B cell (primary cell): ENCODE measurements at regions not wholly inside any gene's neighbourhood (a gene's known extent, or its start where the extent isn't known, plus 50 kb on each side); places are given as distances from the start of the nearest gene placed in this dataset.

Source experiments
- ATAC-seq: fragments of 200-7000 bp; cut with Tn5 transposase; one replicate; pipeline ENCODE4 v1.10.0; 2021; ENCODE audit warnings: low read depth, mild to moderate bottlenecking, moderate number of reproducible peaks, moderate library complexity
- CTCF ChIA-PET: fragments of 350-600 bp; sonication (Branson Sonifier 250); formaldehyde crosslinking; loops from one replicate; lab custom pipeline; 2021; ENCODE audit warnings: antibody characterized with exemption, inconsistent platforms; lab: Charles Lee
- POLR2A ChIA-PET: fragments of 350-600 bp; sonication (Branson Sonifier 250); formaldehyde crosslinking; loops from one replicate; lab custom pipeline; 2021; ENCODE audit warnings: antibody characterized with exemption; lab: Charles Lee
- DNase-seq: peaks from one replicate; pipeline ENCODE4 v3.0.0; 2013
- H2AFZ ChIP-seq: 2 replicates; pipeline ENCODE4 v1.6.1; 2012; ENCODE audit warnings: mild to moderate bottlenecking, low read depth, low read length; ENCODE audit not compliant: insufficient read depth, poor library complexity, severe bottlenecking
- H3K27ac ChIP-seq, 2 donors: 1 replicate in 1 of 2; 2 replicates in 1 of 2; pipeline ENCODE4 v1.5.1; 2012 to 2013; ENCODE audit warnings: low read length in 2 of 2, mild to moderate bottlenecking in 2 of 2, moderate library complexity in 1 of 2
- H3K27me3 ChIP-seq, 4 experiments: fragments of 200-600 bp in 1 of 4; sonication (generic) in 1 of 4; replicated peaks in 1 of 4; 1 replicate in 2 of 4; 2 replicates in 2 of 4; pipeline versions ENCODE4 v1.6.1 to v1.7.0; 2013 to 2016; ENCODE audit warnings: low read length in 3 of 4, mild to moderate bottlenecking in 2 of 4, mixed read lengths in 1 of 4, moderate library complexity in 1 of 4; ENCODE audit not compliant: insufficient read depth in 4 of 4, control insufficient read depth in 3 of 4; ENCODE audit errors: control extremely low read depth in 1 of 4
- H3K36me3 ChIP-seq, 2 experiments: replicated peaks in 1 of 2; 1 replicate in 1 of 2; 2 replicates in 1 of 2; pipeline versions ENCODE4 v1.6.1 to v1.7.1; 2013; ENCODE audit warnings: low read length in 1 of 2; ENCODE audit not compliant: insufficient read depth in 2 of 2, control insufficient read depth in 1 of 2; ENCODE audit errors: control extremely low read depth in 1 of 2, extremely low read depth in 1 of 2
- H3K4me1 ChIP-seq, 2 donors: fragments of 200-600 bp in 1 of 2; sonication (generic) in 1 of 2; 1 replicate in 1 of 2; 2 replicates in 1 of 2; pipeline versions ENCODE4 v1.5.1 to v1.6.1; 2013 to 2017; ENCODE audit warnings: low read length in 2 of 2; ENCODE audit not compliant: control insufficient read depth in 2 of 2, insufficient read depth in 2 of 2
- H3K4me2 ChIP-seq: replicated peaks from 2 replicates; pipeline ENCODE3; 2012; ENCODE audit warnings: mild to moderate bottlenecking, low read depth, low read length; ENCODE audit not compliant: poor library complexity, severe bottlenecking
- H3K4me3 ChIP-seq, 5 experiments: fragments of 200-600 bp in 1 of 5; sonication (generic) in 1 of 5; 1 replicate in 3 of 5; 2 replicates in 2 of 5; pipeline versions ENCODE4 v1.5.1 to v1.7.0; 2011 to 2016; ENCODE audit warnings: low read length in 4 of 5, mild to moderate bottlenecking in 4 of 5, low read depth in 2 of 5, control low read depth in 1 of 5, moderate library complexity in 1 of 5; ENCODE audit not compliant: insufficient read depth in 1 of 5; ENCODE audit errors: control extremely low read depth in 1 of 5, extremely low read depth in 1 of 5
- H3K79me2 ChIP-seq: fragments of 200-600 bp; sonication (generic); one replicate; pipeline ENCODE4 v1.6.0; 2016; ENCODE audit warnings: low read length; ENCODE audit not compliant: control insufficient read depth, insufficient read depth
- H3K9ac ChIP-seq: fragments of 200-600 bp; sonication (generic); 2 replicates; pipeline ENCODE4 v1.6.1; 2017; ENCODE audit warnings: mild to moderate bottlenecking, low read length, moderate library complexity
- H3K9me3 ChIP-seq, 3 donors: one replicate each; pipeline versions ENCODE4 v1.6.1 to v1.7.1; 2013; ENCODE audit warnings: low read length in 2 of 3; ENCODE audit not compliant: control insufficient read depth in 2 of 3, insufficient read depth in 1 of 3; ENCODE audit errors: control extremely low read depth in 1 of 3
- H4K20me1 ChIP-seq: 2 replicates; pipeline ENCODE4 v1.6.0; 2012; ENCODE audit warnings: mild to moderate bottlenecking, low read length; ENCODE audit not compliant: insufficient read depth, control insufficient read depth, poor library complexity, severe bottlenecking
- H3K27ac Mint-ChIP-seq: one replicate; pipeline ENCODE4 v1.8.0; 2021; ENCODE audit warnings: mixed read lengths
- H3K27me3 Mint-ChIP-seq: one replicate; pipeline ENCODE4 v1.8.0; 2021; ENCODE audit warnings: mixed read lengths
- H3K4me1 Mint-ChIP-seq: one replicate; pipeline ENCODE4 v1.8.0; 2021; ENCODE audit warnings: mixed read lengths
- H3K4me3 Mint-ChIP-seq: one replicate; pipeline ENCODE4 v1.8.0; 2021; ENCODE audit warnings: mixed read lengths
- H3K9me3 Mint-ChIP-seq: one replicate; pipeline ENCODE4 v1.8.0; 2022; ENCODE audit warnings: mixed read lengths; ENCODE audit not compliant: insufficient read depth
- CTCF ChIP-seq: fragments of 200-600 bp; IDR thresholded peaks from one replicate; pipeline ENCODE4 v1.8.0; 2022; ENCODE audit warnings: antibody characterized with exemption, mild to moderate bottlenecking
- EZH2 ChIP-seq: IDR thresholded peaks from 2 replicates; pipeline ENCODE4 v1.6.1; 2012; ENCODE audit warnings: borderline replicate concordance, low read depth, mild to moderate bottlenecking, moderate library complexity, low read length; ENCODE audit not compliant: insufficient read depth, poor library complexity, severe bottlenecking
- WGBS: methylation state at CpG from one replicate; pipeline ENCODE4 v1.1.5; 2013; ENCODE audit warnings: missing lambda C conversion rate; ENCODE audit not compliant: insufficient coverage; 5-methylcytosine and 5-hydroxymethylcytosine counted together
- intact Hi-C: fragments of 100-400 bp; cut with micrococcal nuclease; formaldehyde crosslinking; loops from one replicate; pipeline ENCODE4 v1.10.0; 2022

GRCh38 chr9:96121136-96121535, 180.8 kb downstream of the HSD17B3 start:
- ATAC-seq, result no peak
- no peak overlapping the region for H3K4me3 Mint-ChIP-seq

More at GRCh38 chr9:96121136-96121535, 180.8 kb downstream of the HSD17B3 start:
- peaks cover 5% of the 10 kb centered on the region for H3K9me3 Mint-ChIP-seq
- H3K4me1 Mint-ChIP-seq, result no peaks in the 10 kb centered on the region
- no peaks in the 10 kb centered on the region for H3K36me3 ChIP-seq
- H3K27me3 ChIP-seq, result no peaks in the 10 kb centered on the region
- no peak for TF ChIP-seq EZH2
- no peak for TF ChIP-seq CTCF
- no peak overlapping the region for H2AFZ ChIP-seq
- DNase-seq, result no peak
- intact Hi-C loops, result no loop called here
- no peaks in the 10 kb centered on the region for H3K79me2 ChIP-seq
- H3K4me1 ChIP-seq, result no peaks in the 10 kb centered on the region
- H3K9ac ChIP-seq, result no peak overlapping the region
- no peak overlapping the region for H3K27ac Mint-ChIP-seq
- POLR2A ChIA-PET, result no interaction called here
- no CpG with 5 or more reads among the region's 2 CpGs for WGBS
- H3K4me2 ChIP-seq, result no peak overlapping the region
- no peaks in the 10 kb centered on the region for H4K20me1 ChIP-seq
- peaks cover 0 to 11% (median 0%) of the 10 kb centered on the region in 3 donors for H3K9me3 ChIP-seq
- CTCF ChIA-PET, result no interaction called here
- H3K27me3 Mint-ChIP-seq, result peaks cover 21% of the 10 kb centered on the region
- H3K27ac ChIP-seq, result no peak overlapping the region
- H3K4me3 ChIP-seq, result no peak overlapping the region
